COR-L47 (cell line): ENCODE measurements at regions not wholly inside any gene's neighbourhood (a gene's known extent, or its start where the extent isn't known, plus 50 kb on each side); places are given as distances from the start of the nearest gene placed in this dataset.
A peak's percentile ranks its signal among the peaks of the same experiment; 100 is the strongest.

ENCODE experiments used
- DNase-seq: peaks from one replicate; lab custom pipeline; 2025; lab: John Stamatoyannopoulos, UW

DNA sequence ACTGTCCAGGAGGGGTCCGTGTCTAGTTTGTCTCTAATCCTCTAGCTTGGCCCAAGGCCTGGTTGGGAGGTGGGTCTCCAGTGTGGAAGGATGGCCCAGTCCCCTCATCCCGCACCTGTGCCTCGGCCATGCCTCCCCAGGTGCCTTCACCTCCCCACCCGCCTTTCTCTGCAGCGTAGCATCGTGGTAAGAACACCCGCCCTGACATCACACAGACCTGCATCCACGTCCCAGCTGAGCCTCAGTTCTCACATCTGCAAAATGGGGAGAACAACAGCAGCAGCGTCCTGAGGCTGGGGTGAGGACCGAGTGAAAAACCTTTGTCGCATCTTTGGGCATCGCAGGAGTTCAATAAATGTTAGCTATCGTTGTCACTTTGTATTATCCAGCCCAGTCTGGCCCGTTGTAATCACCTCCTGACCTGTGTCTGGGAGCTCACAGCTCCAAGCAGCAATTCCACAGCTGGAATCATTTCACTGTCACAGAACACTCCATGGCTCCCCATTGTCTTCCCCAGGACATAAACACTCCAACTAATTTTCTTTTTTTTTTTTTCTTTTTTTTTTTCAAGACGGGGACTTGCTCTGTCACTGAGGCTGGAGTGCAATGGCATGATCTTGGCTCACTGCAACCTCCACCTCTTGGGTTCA is 181.2 kb upstream of the IER5L start:
- DNase-seq: no peak

GRCh38 chr9:129358621-129359154 is 180.6 kb upstream of the IER5L start:
- no peak for DNase-seq

DNA sequence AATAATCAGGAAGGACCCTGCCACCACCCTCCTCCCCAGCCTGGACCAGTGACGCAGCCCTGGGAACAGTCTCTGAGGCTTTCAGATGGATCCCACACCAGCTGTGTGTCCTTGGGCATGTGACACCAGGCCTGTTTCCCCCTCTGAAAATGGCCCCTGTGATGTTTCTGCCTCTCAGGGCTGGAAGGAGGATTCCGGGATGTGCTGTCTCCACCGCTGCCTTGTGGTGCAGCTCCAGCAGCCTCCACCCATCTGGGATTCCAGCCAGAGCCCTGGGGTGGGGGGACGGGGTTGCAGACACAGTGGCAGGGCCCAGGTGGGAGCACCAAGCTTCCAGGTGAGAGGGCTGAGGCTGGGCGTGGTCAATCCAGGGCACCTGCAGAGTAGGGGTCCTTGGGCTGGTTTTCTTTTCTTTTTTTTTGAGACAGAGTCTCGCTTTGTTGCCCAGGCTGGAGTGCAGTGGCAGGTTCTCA is 179.7 kb upstream of the IER5L start:
- DNase-seq: peak; percentile 36

DNA sequence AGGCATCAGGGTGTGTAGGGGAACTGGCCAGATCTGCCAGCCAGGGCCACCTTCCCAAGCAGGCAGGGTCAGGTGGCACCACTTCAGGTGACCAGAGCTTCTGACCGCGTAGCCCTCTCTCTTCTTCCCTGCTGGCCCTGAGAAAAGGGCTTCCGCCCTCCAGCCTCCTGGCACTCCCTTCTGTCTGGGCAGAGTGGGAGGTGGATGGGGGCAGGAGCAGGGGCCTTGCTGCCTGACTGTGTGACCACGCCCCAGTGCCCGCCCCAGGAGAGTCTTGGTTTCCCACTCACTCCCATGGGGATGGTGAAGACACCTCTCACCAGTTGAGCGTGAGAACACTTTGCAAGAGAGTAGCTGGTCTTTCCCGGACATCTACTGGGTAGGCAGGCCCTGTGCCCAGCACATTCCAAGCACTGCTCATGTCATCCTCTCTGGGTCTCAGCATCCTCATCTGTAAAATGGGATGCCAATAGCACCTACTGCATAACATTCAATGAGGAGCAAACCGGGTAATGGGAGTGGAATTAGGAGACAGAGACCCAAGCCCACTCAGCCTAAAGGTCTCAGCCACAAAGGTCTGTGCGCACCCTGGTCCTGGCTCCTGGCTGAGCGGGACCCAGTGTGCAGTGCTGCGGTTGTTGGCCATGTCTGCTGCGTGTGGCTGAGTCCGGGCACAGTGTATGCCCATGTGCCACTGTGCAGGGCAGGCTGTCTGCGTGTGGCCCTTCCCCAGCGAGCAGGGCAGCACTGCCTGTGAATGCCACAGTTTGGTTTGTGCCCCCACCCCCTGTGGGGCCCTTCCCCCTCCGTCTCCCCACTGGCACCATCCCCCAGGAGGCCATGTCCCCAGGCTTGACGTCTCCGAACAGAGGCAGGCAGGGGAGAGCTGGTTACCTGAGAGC is 179.1 kb upstream of the IER5L start:
- DNase-seq: no peak

DNA sequence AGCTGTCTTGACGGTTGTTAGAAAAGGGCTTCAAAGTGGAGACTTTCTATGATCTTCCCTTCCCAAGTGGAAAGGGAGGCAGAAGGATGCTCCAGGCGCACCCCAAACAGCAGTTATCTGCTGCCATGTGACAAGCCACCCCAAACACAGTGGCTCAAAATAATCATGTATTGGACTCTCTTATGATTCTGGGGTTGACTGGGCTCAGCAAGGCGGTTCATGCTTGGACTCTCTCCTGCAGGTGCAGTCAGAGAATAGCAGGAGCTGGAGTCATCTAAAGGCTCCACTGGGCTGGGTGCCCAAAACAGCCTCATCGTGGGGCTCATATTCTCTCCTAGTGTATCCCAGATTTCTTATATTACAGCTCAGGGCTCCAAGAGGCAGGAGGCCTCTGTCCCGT is 177.6 kb upstream of the IER5L start:
- DNase-seq: no peak

DNA sequence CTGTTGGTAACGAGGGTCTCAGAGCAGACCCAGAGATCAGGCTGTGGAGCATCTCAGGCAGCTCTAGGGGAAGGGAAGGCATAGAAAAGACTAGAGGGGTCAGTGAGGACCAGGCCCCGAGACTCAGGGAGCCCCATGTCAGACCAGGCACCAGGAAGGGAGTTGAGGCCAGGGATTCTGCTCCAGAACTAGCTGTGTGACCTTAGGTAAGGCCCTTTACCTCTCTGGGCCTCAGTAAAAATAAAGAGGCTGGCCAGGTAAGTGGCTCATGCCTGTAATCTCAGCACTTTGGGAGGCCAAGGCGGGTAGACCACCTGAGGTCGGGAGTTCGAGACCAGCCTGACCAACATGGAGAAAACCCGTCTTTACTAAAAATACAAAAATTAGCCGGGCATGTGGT is 176.4 kb upstream of the IER5L start:
- DNase-seq: no peak

DNA sequence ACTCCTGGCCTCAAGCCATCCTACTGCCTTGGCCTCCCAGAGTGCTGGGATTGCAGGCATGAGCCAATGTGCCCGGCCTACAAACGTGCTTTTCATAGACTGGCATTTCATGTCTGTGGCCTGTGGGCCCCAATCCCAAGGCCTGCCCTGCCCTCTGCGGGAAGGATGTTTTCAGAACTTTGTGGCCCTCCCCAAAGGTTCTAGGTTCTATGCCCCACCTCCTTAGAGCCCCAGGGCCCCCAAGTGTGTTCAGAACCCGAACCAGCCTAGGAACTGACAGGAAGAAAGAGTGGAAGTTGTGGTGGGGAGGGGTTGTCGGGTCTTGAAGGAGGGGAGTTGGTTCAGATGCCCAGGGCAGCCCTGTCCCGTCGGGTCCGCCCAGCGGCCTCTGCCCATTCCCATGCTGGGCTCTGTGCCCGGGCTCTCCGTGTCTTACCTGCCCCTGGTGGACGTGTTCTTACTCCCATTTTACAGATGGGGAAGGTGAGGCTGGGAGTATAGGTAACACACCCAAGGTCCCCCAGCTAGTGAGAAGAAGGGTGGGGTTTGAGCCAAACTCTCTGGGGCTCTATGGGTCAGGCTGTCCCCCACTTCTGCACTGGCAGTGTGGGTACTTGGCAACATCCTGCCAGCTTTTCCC is 175.8 kb upstream of the IER5L start:
- no peak for DNase-seq

- no peak for DNase-seq
These were observed 174.2 kb upstream of the IER5L start for GRCh38 chr9:129352146-129352865.

- no peak for DNase-seq
These were observed 173.6 kb upstream of the IER5L start for GRCh38 chr9:129351642-129352145.

DNA sequence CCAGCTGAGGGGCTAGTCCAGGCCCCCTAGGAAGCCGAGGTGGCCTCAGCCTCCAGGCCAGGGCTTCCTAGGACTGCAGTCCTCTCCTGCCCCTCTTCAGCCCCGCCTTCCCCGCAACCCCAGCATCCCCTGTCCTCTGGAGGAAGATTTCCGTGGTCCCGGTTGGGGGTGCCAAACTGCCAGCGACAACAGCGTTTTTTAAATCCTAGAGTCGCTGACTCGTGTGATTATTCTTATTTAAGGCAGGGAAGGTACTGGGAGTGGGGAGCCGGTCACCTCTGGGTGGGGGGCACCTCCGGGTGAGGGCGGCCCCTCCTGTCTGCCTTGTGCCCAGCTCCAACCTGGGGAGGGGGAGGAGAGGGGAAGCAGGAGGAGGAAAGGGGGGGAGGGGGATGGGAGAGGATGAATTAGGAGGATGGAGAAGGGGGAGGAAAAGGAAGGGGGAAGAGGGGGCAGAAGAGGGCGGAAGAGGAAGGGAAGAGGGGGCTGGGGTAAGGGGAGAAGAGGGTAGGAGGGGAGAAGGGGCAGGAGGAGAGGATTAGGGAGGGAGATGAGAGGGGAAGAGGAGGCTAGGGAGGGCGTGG is 173.1 kb upstream of the IER5L start:
- no peak for DNase-seq

DNA sequence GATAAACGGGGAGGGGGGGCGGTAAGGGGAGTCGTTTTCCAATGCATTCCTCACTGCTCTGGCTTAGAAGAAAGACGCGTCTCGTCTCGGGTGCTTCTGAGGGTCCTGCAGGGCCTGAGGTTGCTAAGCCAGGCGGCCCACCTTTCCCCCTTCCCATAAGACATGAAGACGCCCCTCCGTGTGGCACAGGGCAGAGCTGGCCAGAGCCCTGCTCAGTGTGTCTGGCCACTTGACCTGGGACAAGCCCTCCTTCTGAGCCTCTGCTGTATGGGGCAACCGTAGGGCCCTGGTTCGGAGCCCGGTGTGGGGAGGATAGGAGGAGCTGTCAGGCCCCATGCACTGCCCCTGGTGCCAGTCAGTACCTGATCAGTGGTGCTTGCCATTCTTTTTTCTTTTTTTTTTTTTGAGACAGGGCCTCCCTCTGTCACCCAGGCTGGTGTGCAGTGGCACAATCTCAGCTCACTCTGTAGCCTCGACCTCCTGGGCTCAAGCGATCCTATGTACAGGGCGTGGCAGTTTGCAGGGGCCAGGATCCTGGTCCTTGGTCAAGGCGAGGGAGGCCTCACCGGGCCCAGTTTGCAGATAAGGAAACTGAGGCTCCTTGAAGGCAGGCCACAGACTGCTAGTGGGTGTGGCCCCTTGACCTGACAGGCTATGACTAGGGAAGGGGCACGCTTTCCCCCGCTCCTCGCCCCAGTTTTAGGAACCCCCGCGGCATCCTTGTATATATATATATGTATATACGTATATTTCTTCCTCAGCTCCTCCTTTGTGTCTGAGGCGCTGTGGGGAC is 172.3 kb upstream of the IER5L start:
- DNase-seq: no peak

DNA sequence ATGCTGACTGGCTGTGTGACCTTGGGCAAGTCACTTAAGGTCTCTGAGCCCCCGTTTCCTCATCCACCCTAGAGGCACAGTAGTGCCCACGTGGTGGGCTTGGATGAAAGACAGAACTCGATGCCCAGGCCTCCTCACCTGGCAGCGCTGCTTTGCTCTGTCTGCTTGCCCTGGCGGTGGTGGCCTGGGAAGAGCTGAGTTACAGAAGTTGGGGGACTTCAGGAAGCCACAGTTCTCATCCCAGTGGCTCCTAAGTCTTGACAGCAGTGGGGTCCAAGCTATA is 171.5 kb upstream of the IER5L start:
- no peak for DNase-seq

DNA sequence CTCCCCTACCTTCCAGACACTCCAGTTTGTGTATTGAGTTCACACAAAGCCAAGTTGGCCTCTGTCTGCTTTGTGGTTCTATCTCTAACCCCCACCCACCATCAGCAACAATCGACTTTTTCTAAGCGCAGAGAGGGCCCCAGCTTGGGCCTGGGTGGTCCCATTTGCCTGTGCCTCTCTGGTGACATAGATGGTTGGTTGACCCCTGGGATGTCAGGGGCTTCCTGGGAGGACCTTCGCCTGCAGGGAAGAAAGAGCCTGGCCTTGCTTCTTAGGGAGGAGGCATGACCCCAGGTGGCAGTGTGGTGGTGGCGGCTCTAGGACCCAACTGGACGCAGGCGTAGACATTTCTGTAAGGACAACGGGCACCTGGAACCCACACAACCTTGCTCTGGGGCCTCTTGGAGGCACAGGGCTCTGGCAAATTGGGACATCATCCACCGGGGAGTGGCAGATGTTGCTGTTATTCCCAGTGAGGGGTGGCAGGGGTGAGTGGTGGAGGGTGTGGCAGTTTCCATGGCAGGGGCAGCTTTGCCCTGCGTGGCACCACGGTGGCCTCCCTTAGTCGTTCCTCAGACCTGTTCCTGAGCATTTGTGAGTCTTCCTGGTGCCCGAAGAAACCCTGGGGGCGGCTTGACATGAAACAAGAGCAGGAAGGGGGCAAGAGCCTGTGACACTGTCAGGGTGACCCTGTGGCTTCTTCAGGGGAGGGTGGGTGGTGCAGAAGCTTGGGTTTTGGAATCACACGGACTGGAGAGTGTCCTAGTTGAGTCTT is 171.0 kb upstream of the IER5L start:
- no peak for DNase-seq

- no peak for DNase-seq
These were observed 169.5 kb upstream of the IER5L start for GRCh38 chr9:129347316-129348120.

DNA sequence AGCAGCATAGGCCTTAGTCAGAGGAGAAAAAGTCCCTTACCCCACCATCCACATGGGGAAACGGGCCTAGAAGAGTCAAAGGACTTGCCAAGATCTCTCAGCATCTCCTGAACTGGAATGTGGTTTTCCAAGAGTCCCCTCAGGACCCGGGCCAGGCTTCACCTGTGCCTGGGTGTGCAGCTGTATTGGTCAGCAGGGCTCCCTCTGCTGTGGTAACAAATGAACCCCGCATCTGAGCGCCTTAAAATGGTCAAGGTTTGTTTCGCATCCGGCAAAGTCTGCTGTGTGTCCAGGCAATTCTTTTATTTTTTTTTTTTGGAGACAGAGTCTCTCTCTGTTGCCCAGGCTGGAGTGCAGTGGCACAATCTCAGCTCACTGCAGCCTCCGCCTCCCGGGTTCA is 168.0 kb upstream of the IER5L start:
- no peak for DNase-seq

- no peak for DNase-seq
These were observed 166.8 kb upstream of the IER5L start for GRCh38 chr9:129344641-129345495.

DNA sequence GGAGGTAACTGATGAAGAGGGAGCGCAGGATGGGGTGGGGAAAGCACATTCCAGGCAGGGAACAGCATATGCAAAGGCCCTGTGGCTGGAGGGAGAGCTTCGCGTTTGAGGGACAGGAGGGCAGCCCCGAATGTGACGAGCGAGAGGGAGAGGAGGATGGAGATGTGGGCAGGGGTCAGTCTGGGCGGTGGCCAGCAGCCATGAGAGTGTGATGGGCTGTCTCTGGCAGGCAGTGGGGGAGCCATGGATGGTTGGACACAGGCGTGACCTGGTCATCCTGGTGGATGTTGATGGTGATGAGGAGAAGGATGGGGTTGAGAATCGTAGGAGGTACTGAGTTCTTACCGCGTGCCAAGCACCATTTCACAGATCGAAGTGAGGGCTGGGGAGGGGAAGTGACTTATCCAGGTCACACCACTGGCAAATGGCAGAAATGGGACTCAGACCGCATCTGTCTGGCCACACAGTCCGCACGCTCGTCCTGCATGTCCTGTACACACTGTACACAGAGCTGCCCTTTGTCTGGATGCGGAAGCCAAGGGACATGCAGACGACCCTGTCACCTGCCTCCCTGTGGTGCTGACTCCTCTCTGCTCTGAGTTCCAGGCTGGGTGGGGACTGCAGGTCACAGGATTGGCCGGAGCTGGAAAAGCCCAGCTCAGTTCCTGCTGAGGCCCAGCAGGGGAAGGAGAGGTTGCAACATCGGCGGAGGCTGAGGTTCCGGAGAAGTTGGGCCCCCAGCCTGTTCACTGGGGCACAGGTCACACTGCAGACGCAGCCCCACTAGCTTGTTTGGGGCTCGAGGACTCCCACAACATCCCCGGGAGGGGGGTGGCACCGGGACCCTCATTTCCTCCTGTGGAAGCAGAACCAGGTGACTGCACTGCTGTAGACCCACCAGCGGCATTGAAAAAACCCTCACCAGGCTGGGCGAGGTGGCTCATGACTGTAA is 165.6 kb upstream of the IER5L start:
- no peak for DNase-seq
